ENCODE measurements at regions not wholly inside any gene's neighbourhood (a gene's known extent, or its start where the extent isn't known, plus 50 kb on each side); places are given as distances from the start of the nearest gene placed in this dataset.

- no peak for DNase-seq (ENCODE audit: low read depth in 1 of 2, low spot score in 1 of 2)
Observed at GRCh38 chr4:65834707-65835106, 164.4 kb upstream of the EPHA5 start.

- no peak for DNase-seq (ENCODE audit: low read depth in 1 of 2, low spot score in 1 of 2)
Observed at GRCh38 chr4:65831828-65832227, 161.5 kb upstream of the EPHA5 start.

- DNase-seq (ENCODE audit: low read depth in 1 of 2, low spot score in 1 of 2): no peak
Observed at GRCh38 chr4:65825116-65825753, 154.9 kb upstream of the EPHA5 start.

GRCh38 chr4:65819192-65819591 lies 148.9 kb upstream of the EPHA5 start:
- DNase-seq (ENCODE audit: low read depth in 1 of 2, low spot score in 1 of 2): no peak

GRCh38 chr4:65805936-65806335 lies 135.6 kb upstream of the EPHA5 start:
- DNase-seq (ENCODE audit: low read depth in 1 of 2, low spot score in 1 of 2): no peak

GRCh38 chr4:65799513-65799912 lies 129.2 kb upstream of the EPHA5 start:
- no peak for DNase-seq (ENCODE audit: low read depth in 1 of 2, low spot score in 1 of 2)

GRCh38 chr4:65798498-65799127 lies 128.3 kb upstream of the EPHA5 start:
- no peak for DNase-seq (ENCODE audit: low read depth in 1 of 2, low spot score in 1 of 2)

GRCh38 chr4:65791812-65792308 lies 121.6 kb upstream of the EPHA5 start:
- no peak for DNase-seq (ENCODE audit: low read depth in 1 of 2, low spot score in 1 of 2)

- DNase-seq (ENCODE audit: low read depth in 1 of 2, low spot score in 1 of 2): no peak
Observed at GRCh38 chr4:65791111-65791811, 121.0 kb upstream of the EPHA5 start.

- no peak for DNase-seq (ENCODE audit: low read depth in 1 of 2, low spot score in 1 of 2)
Observed at GRCh38 chr4:65789805-65790204, 119.5 kb upstream of the EPHA5 start.

- no peak for DNase-seq (ENCODE audit: low read depth in 1 of 2, low spot score in 1 of 2)
Observed at GRCh38 chr4:65789341-65789740, 119.1 kb upstream of the EPHA5 start.

- no peak for DNase-seq (ENCODE audit: low read depth in 1 of 2, low spot score in 1 of 2)
Observed at GRCh38 chr4:65777270-65777669, 107.0 kb upstream of the EPHA5 start.

- DNase-seq (ENCODE audit: low read depth in 1 of 2, low spot score in 1 of 2): no peak
Observed at GRCh38 chr4:65773636-65774035, 103.3 kb upstream of the EPHA5 start.

GRCh38 chr4:65747386-65747785 lies 77.1 kb upstream of the EPHA5 start:
- no peak for DNase-seq (ENCODE audit: low read depth in 1 of 2, low spot score in 1 of 2)

GRCh38 chr4:65738134-65738533 lies 67.8 kb upstream of the EPHA5 start:
- no peak for DNase-seq (ENCODE audit: low read depth in 1 of 2, low spot score in 1 of 2)

- DNase-seq (ENCODE audit: low read depth in 1 of 2, low spot score in 1 of 2): no peak
Observed at GRCh38 chr4:65737672-65738071, 67.4 kb upstream of the EPHA5 start.

GRCh38 chr4:65724973-65725372 lies 54.7 kb upstream of the EPHA5 start:
- DNase-seq (ENCODE audit: low read depth in 1 of 2, low spot score in 1 of 2): no peak
